ENCODE measurements at regions not wholly inside any gene's neighbourhood (a gene's known extent, or its start where the extent isn't known, plus 50 kb on each side); places are given as distances from the start of the nearest gene placed in this dataset.

- H3K9me3 Mint-ChIP-seq, result peaks cover 2 to 49% (median 17%) of the 10 kb centered on the region in 6 donors
- H3K4me3 Mint-ChIP-seq, result no peak overlapping the region
- H3K36me3 Mint-ChIP-seq, result peaks cover 0 to 3% (median 0%) of the 10 kb centered on the region in 3 donors
- peaks cover 0 to 1% (median 1%) of the 10 kb centered on the region in 3 donors for H3K27me3 Mint-ChIP-seq (ENCODE audit: low read depth in 3 of 3)
- H3K4me1 Mint-ChIP-seq, result no peaks in the 10 kb centered on the region
- no peak for DNase-seq
- H3K27ac Mint-ChIP-seq, result no peak overlapping the region
Measured at GRCh38 chr7:97457054-97457453, 274.8 kb upstream of the TAC1 start.

DNA sequence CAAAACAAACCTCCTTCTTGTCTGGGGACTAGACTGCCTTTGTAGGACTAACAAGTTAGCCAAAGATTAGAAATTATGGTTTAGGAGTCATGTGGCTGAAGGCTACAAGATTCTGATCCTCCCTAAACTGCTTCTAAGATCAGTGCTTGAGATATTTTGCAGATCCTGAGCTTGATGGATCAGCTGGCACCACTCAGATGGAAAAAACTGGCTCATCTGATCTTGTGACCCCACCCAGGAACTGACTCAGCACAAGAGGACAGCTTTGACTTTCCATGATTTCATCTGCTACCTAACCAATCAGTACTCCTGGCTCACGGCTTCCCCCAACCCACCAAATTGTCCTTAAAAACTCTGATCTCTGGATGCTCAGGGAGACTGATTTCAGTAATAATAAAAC is 271.5 kb upstream of the TAC1 start:
- no peak for DNase-seq
- no peaks in the 10 kb centered on the region for H3K27me3 Mint-ChIP-seq (ENCODE audit: low read depth in 3 of 3)
- H3K27ac Mint-ChIP-seq, result no peak overlapping the region
- H3K4me1 Mint-ChIP-seq, result no peaks in the 10 kb centered on the region
- H3K36me3 Mint-ChIP-seq, result peaks cover 0 to 4% (median 4%) of the 10 kb centered on the region in 3 donors
- H3K9me3 Mint-ChIP-seq, result peaks cover 2 to 62% (median 14%) of the 10 kb centered on the region in 6 donors
- no peak overlapping the region for H3K4me3 Mint-ChIP-seq

GRCh38 chr7:97461596-97461995 is 270.3 kb upstream of the TAC1 start:
- no peak overlapping the region for H3K4me3 Mint-ChIP-seq
- peaks cover 0 to 4% (median 4%) of the 10 kb centered on the region in 3 donors for H3K36me3 Mint-ChIP-seq
- H3K9me3 Mint-ChIP-seq, result peaks cover 2 to 60% (median 14%) of the 10 kb centered on the region in 6 donors
- no peak for DNase-seq
- H3K27me3 Mint-ChIP-seq (ENCODE audit: low read depth in 3 of 3), result no peaks in the 10 kb centered on the region
- H3K4me1 Mint-ChIP-seq, result no peaks in the 10 kb centered on the region
- no peak overlapping the region for H3K27ac Mint-ChIP-seq

DNA sequence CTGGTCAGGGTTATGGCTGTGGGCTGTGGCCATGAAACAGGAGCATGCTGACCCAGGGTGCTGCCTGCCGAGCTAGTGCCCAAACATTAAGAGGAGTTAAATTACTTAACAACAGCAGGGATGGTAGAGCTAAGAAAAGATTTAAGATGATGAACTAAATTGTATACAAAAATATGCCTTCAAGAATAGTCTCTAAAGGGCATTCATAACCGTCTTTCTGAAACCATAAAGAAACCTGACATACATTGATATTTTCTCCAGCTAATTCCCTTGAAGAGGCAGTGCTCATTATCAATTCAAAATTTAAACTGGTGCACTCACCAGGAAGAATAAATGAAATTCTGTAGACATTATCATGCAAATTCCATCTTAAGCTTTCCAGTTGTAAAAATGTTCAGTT is 265.8 kb upstream of the TAC1 start:
- peaks cover 0 to 1% (median 0%) of the 10 kb centered on the region in 3 donors for H3K27me3 Mint-ChIP-seq (ENCODE audit: low read depth in 3 of 3)
- H3K4me3 Mint-ChIP-seq, result no peak overlapping the region
- H3K9me3 Mint-ChIP-seq, result peaks cover 0 to 32% (median 13%) of the 10 kb centered on the region in 6 donors
- H3K4me1 Mint-ChIP-seq, result no peaks in the 10 kb centered on the region
- no peak overlapping the region for H3K27ac Mint-ChIP-seq
- H3K36me3 Mint-ChIP-seq, result peaks cover 0 to 4% (median 4%) of the 10 kb centered on the region in 3 donors
- no peak for DNase-seq

- Mint-ChIP-seq H3K27me3 (ENCODE audit: low read depth in 3 of 3) (peaks cover 0 to 1% (median 0%) of the 10 kb centered on the region in 3 donors), H3K27ac (no peak overlapping the region), H3K4me3 (no peak overlapping the region), H3K36me3 (peaks cover 0 to 4% (median 4%) of the 10 kb centered on the region in 3 donors), H3K4me1 (no peaks in the 10 kb centered on the region), H3K9me3 (peaks cover 0 to 21% (median 7%) of the 10 kb centered on the region in 6 donors)
- DNase-seq, result no peak
Measured at GRCh38 chr7:97466999-97467740, 264.7 kb upstream of the TAC1 start.

DNA sequence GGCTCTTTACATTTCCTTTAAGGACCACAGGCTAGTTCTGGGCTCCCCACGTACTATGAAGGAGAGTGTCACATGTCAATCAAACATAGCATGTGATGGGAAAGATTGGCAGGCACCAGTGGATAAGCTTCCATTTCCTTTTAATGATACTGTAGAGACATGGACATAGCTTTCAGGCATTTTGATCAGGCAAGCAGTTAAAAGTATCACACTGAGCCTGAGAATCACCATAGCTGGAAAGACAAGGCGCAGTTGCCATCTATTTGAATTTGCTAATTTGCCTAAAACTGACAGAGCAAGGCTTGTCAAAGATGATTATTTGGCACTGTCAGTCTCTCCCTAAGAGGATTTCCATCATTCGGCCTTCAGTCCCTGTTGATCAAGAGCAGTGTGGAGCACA is 263.4 kb upstream of the TAC1 start:
- no peak for DNase-seq
- peaks cover 0 to 1% (median 0%) of the 10 kb centered on the region in 3 donors for H3K27me3 Mint-ChIP-seq (ENCODE audit: low read depth in 3 of 3)
- peaks cover 0 to 11% (median 2%) of the 10 kb centered on the region in 6 donors for H3K9me3 Mint-ChIP-seq

GRCh38 chr7:97470726-97471125 is 261.2 kb upstream of the TAC1 start:
- Mint-ChIP-seq H3K9me3 (peaks cover 0 to 9% (median 0%) of the 10 kb centered on the region in 6 donors), H3K4me1 (no peaks in the 10 kb centered on the region), H3K27me3 (ENCODE audit: low read depth in 3 of 3) (peaks cover 0 to 1% (median 0%) of the 10 kb centered on the region in 3 donors), H3K36me3 (no peaks in the 10 kb centered on the region), H3K4me3 (no peak overlapping the region), H3K27ac (no peak overlapping the region)
- DNase-seq, result no peak

More for the DNA sequence above, 263.4 kb upstream of the TAC1 start:
- Mint-ChIP-seq H3K36me3 (peaks cover 0 to 4% (median 4%) of the 10 kb centered on the region in 3 donors), H3K4me3 (no peak overlapping the region), H3K4me1 (no peaks in the 10 kb centered on the region), H3K27ac (no peak overlapping the region)

GRCh38 chr7:97471491-97471890 is 260.4 kb upstream of the TAC1 start:
- H3K27ac Mint-ChIP-seq, result no peak overlapping the region
- no peaks in the 10 kb centered on the region for H3K36me3 Mint-ChIP-seq
- no peak for DNase-seq
- no peaks in the 10 kb centered on the region for H3K4me1 Mint-ChIP-seq
- H3K27me3 Mint-ChIP-seq (ENCODE audit: low read depth in 3 of 3), result peaks cover 0 to 1% (median 0%) of the 10 kb centered on the region in 3 donors
- peaks cover 0 to 5% (median 0%) of the 10 kb centered on the region in 6 donors for H3K9me3 Mint-ChIP-seq
- no peak overlapping the region for H3K4me3 Mint-ChIP-seq

DNA sequence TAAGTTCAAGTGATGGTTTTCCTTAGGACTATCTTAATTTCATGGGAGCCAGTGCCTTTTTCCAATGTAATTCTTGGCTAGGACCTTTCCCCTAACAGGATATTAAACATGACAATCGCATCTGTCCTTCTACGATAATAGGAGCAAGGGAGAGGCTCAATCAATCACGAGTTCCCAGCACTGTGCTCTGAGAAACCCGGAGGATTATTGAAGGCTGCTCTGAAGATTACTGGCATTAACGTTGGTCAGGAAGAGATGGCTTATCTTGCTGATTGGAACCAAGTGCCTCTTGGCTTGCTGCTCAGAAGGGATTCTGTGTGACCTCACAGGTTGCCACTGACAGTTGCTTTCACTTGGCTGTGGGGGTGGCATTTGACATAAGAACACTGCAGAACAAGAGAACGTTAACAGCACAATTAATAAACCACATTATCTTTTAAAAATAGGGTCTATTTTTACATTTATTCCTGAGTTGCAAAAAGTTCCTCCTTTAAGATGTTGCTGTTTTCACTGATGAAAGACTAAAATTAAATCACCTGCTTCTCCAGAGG is 252.1 kb upstream of the TAC1 start:
- H3K4me1 Mint-ChIP-seq, result no peaks in the 10 kb centered on the region
- H3K36me3 Mint-ChIP-seq, result no peaks in the 10 kb centered on the region
- H3K27ac Mint-ChIP-seq, result no peak overlapping the region
- peaks cover 0 to 28% (median 1%) of the 10 kb centered on the region in 6 donors for H3K9me3 Mint-ChIP-seq
- no peak overlapping the region for H3K4me3 Mint-ChIP-seq
- no peak for DNase-seq
- peaks cover 0 to 4% (median 0%) of the 10 kb centered on the region in 3 donors for H3K27me3 Mint-ChIP-seq (ENCODE audit: low read depth in 3 of 3)

DNA sequence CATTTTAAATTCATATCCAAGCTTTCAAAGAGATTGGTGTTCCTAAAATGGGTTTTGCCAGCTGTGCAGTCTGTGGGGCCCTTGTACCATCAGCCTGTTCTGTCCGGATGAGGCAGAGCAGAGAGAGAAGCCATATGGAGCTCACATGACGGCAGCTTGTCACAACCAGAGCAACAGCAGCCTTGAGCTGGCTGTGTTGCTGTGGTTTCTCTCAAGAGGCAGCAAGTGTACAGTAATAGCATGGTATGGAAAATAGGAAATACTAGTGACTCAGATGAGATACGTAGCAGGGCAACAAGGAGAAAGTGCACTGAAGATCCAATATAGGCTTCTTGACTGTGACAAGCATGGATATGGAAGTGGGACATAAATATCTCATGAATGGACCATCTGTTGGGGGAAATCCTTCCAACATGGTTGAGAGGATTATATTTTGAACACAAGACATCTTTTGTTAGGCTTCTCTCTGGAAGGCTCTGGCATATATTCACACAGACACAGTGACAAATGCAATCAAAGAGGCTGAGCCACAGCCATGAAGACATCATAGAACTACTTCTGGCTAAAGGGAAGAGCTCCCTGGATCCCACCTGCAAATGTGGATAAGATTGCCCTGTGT is 251.0 kb upstream of the TAC1 start:
- no peak for DNase-seq
- Mint-ChIP-seq H3K36me3 (no peaks in the 10 kb centered on the region), H3K9me3 (peaks cover 0 to 28% (median 1%) of the 10 kb centered on the region in 6 donors), H3K27ac (no peak overlapping the region), H3K4me1 (no peaks in the 10 kb centered on the region), H3K4me3 (no peak overlapping the region), H3K27me3 (ENCODE audit: low read depth in 3 of 3) (peaks cover 0 to 4% (median 0%) of the 10 kb centered on the region in 3 donors)

DNA sequence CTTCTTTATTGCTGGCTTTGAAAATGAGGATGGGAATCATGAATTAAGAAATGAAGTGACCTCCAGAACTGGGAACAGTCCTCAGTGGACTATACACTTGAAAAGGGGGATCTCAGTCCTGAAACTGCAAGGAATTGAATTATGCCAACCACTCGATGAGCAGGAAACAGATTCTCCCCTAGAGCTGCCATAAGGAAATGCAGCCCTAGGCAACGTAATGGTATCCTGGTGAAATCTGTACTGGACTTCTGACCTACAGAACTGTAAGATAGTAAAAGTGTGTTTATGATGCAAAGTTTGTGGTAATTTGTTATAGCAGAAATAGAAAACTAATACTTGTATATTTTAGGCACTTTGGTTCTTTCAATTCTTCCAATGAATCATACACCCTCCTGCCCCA is 236.4 kb upstream of the TAC1 start:
- H3K9me3 Mint-ChIP-seq, result peaks cover 0 to 7% (median 2%) of the 10 kb centered on the region in 6 donors
- H3K27me3 Mint-ChIP-seq (ENCODE audit: low read depth in 3 of 3), result peaks cover 0 to 4% (median 0%) of the 10 kb centered on the region in 3 donors

GRCh38 chr7:97499204-97499603 is 232.7 kb upstream of the TAC1 start:
- Mint-ChIP-seq H3K27me3 (ENCODE audit: low read depth in 3 of 3) (peaks cover 0 to 6% (median 0%) of the 10 kb centered on the region in 3 donors), H3K9me3 (peaks cover 0 to 6% (median 3%) of the 10 kb centered on the region in 6 donors), H3K36me3 (no peaks in the 10 kb centered on the region), H3K4me3 (no peak overlapping the region), H3K4me1 (no peaks in the 10 kb centered on the region), H3K27ac (no peak overlapping the region)
- DNase-seq, result no peak

More for the DNA sequence above, 236.4 kb upstream of the TAC1 start:
- H3K4me3 Mint-ChIP-seq, result no peak overlapping the region
- no peaks in the 10 kb centered on the region for H3K36me3 Mint-ChIP-seq
- H3K4me1 Mint-ChIP-seq, result no peaks in the 10 kb centered on the region
- no peak for DNase-seq
- no peak overlapping the region for H3K27ac Mint-ChIP-seq

DNA sequence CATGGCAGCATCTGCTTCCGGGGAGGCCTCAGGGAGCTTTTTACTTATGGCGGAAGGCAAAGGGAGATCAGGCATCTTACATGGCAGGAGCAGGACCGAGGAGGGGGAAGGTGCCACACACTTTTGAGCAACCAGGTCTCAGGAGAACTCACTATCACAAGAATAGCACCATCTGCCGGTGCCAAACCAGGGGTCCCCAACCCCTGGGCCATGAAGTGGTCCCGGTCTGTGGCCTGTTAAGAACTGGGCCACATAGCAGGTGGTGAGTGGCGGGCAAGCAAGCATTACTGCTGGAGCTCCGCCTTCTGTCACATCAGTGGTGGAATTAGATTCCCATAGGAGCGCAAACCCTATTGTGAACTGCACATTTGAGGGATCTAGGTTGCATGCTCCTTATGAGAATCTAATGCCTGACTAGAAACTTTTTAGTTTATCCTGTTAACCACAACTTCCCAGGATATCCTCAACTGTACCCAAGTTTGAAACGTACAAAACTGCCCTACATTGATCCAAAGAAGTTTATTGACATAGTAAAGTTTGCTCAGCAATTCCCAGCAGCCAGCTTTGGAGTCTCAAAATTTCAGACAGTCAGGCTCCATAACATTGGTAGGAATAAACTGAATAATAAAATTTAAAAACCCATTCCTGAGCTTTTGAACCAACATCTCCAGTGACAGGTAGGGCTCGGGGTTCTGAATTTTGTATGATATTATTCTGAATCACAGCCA is 228.4 kb upstream of the TAC1 start:
- no peak for DNase-seq
- H3K4me3 Mint-ChIP-seq, result no peak overlapping the region
- H3K27me3 Mint-ChIP-seq (ENCODE audit: low read depth in 3 of 3), result peaks cover 0 to 6% (median 0%) of the 10 kb centered on the region in 3 donors
- no peaks in the 10 kb centered on the region for H3K4me1 Mint-ChIP-seq
- no peak overlapping the region for H3K27ac Mint-ChIP-seq
- H3K9me3 Mint-ChIP-seq, result peaks cover 0 to 6% (median under 1%) of the 10 kb centered on the region in 6 donors
- no peaks in the 10 kb centered on the region for H3K36me3 Mint-ChIP-seq
